ENCODE measurements at regions not wholly inside any gene's neighbourhood (a gene's known extent, or its start where the extent isn't known, plus 50 kb on each side); places are given as distances from the start of the nearest gene placed in this dataset.
A peak's percentile ranks its signal among the peaks of the same experiment; 100 is the strongest.

DNA sequence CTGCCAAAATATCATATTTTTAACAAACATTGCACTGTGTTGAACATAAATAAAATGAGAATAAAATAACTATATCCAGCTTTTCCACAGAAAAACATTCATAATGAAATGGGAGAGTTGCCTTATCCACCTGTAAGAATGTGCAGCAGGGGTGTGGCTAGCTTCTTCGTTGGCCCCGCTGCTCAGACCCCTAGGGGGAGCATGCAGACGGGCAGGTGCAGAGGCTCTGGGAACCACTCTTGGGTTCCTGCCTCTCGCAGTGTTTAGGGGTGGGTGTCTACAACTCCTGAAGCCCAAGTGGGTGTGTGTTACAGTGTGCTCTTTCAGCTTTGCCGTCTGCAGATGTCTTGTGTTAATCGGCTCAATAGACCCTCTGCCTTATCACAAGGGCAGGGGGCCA is 121.7 kb downstream of the SLITRK5 start:
- no peak overlapping the region for H3K18ac ChIP-seq (ENCODE audit: low read length)
- no peak overlapping the region for H3K27ac ChIP-seq (ENCODE audit: low read depth, low read length)
- no peak overlapping the region for H3K14ac ChIP-seq (ENCODE audit: low read length)
- H4K91ac ChIP-seq (ENCODE audit: low read depth, low read length): no peak overlapping the region
- no peak overlapping the region for H2BK12ac ChIP-seq (ENCODE audit: low read length)
- H3K79me2 ChIP-seq (ENCODE audit: control insufficient read depth, insufficient read depth, low read length, poor library complexity): no peaks in the 10 kb centered on the region
- no peak overlapping the region for H2BK5ac ChIP-seq (ENCODE audit: low read depth, low read length, poor library complexity)
- no peak overlapping the region for H4K8ac ChIP-seq (ENCODE audit: low read depth, low read length)
- H2AFZ ChIP-seq (ENCODE audit: insufficient read depth, low read length, poor library complexity): no peak overlapping the region
- no peak for DNase-seq
- H3K4ac ChIP-seq (ENCODE audit: low read depth, low read length): no peak overlapping the region
- no CpG with 5 or more reads among the region's 6 CpGs for WGBS (ENCODE audit: extremely low coverage, insufficient coverage, insufficient read length)
- no peak overlapping the region for H3K23ac ChIP-seq (ENCODE audit: low read length)
- no peak overlapping the region for H2AK5ac ChIP-seq (ENCODE audit: low read length)
- no peaks in the 10 kb centered on the region for H3K27me3 ChIP-seq (ENCODE audit: insufficient read depth, low read length)
- H3K4me3 ChIP-seq (ENCODE audit: low read depth, low read length): no peak overlapping the region
- no peak overlapping the region for H4K12ac ChIP-seq (ENCODE audit: low read depth, low read length)
- no peaks in the 10 kb centered on the region for H3K4me1 ChIP-seq (ENCODE audit: control insufficient read depth in 1 of 2, insufficient read depth in 2 of 2, low read length in 2 of 2)
- no peaks in the 10 kb centered on the region for H3K9me3 ChIP-seq (ENCODE audit: insufficient read depth, low read depth, low read length)
- no peak overlapping the region for H3K9ac ChIP-seq (ENCODE audit: low read length)
- H3K36me3 ChIP-seq (ENCODE audit: control insufficient read depth in 1 of 2, insufficient read depth in 2 of 2, low read length in 2 of 2): no peaks in the 10 kb centered on the region
- H3K79me1 ChIP-seq (ENCODE audit: low read length): no peaks in the 10 kb centered on the region
- H2BK120ac ChIP-seq (ENCODE audit: insufficient read depth, low read length, poor library complexity): no peak overlapping the region
- no peak overlapping the region for H3K4me2 ChIP-seq (ENCODE audit: low read length)

DNA sequence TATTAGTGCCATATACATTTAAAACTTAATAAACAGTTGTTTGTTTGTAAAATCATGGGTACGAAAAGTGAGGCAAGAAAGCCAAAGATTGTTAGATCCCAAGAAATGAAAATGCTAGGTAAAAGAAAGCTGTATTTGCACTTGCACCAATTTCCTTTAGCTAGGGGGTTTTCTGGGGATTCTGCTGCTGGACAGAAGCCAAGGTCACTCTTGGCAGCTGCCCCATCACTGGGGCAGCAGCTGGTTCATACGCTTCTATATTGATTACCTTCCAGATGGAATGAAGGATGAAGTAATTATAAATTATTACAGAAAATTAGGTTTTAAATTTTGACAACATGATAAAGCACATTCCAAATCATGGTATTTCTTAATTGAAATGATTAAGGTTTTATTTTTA is 127.4 kb downstream of the SLITRK5 start:
- no peak overlapping the region for H3K4me2 ChIP-seq (ENCODE audit: low read length)
- no peak overlapping the region for H2BK12ac ChIP-seq (ENCODE audit: low read length)

DNA sequence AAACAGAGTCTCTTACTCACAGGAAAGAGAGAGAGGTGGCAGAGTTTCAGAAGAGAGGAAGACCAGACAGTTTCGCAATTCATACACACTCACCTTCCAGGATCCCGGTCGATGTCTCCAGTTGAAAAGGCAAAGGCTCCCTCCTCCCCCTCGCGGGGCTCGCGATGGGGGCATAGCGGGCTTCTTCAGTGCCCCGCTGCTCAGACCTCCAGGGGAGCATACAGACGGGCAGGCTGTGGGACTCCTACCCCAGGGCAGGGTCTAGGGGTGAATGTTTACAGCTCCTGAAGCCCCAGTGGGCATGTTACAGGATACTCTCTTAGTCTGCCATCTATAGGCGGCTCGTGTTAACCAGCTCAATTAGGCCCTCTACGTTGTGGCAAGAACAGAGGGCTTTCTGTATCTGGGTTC is 139.2 kb downstream of the SLITRK5 start:
- WGBS (ENCODE audit: extremely low coverage, insufficient coverage, insufficient read length): no CpG with 5 or more reads among the region's 13 CpGs
- H2BK5ac ChIP-seq (ENCODE audit: low read depth, low read length, poor library complexity): no peak overlapping the region
- H3K36me3 ChIP-seq (ENCODE audit: control insufficient read depth in 1 of 2, insufficient read depth in 2 of 2, low read length in 2 of 2): no peaks in the 10 kb centered on the region

More for the DNA sequence above, 127.4 kb downstream of the SLITRK5 start:
- H3K4ac ChIP-seq (ENCODE audit: low read depth, low read length): no peak overlapping the region
- no CpG with 5 or more reads among the region's 2 CpGs for WGBS (ENCODE audit: extremely low coverage, insufficient coverage, insufficient read length)
- no peak overlapping the region for H2BK120ac ChIP-seq (ENCODE audit: insufficient read depth, low read length, poor library complexity)
- H3K4me3 ChIP-seq (ENCODE audit: low read depth, low read length): no peak overlapping the region
- H3K79me2 ChIP-seq (ENCODE audit: control insufficient read depth, insufficient read depth, low read length, poor library complexity): no peaks in the 10 kb centered on the region
- no peak overlapping the region for H3K27ac ChIP-seq (ENCODE audit: low read depth, low read length)
- no peak overlapping the region for H2AK5ac ChIP-seq (ENCODE audit: low read length)
- H3K9me3 ChIP-seq (ENCODE audit: insufficient read depth, low read depth, low read length): no peaks in the 10 kb centered on the region
- H3K9ac ChIP-seq (ENCODE audit: low read length): no peak overlapping the region
- no peak overlapping the region for H3K14ac ChIP-seq (ENCODE audit: low read length)
- no peak overlapping the region for H3K23ac ChIP-seq (ENCODE audit: low read length)
- H4K8ac ChIP-seq (ENCODE audit: low read depth, low read length): no peak overlapping the region
- no peak overlapping the region for H4K91ac ChIP-seq (ENCODE audit: low read depth, low read length)
- H3K4me1 ChIP-seq (ENCODE audit: control insufficient read depth in 1 of 2, insufficient read depth in 2 of 2, low read length in 2 of 2): no peaks in the 10 kb centered on the region
- no peaks in the 10 kb centered on the region for H3K79me1 ChIP-seq (ENCODE audit: low read length)
- DNase-seq: no peak
- no peak overlapping the region for H2BK5ac ChIP-seq (ENCODE audit: low read depth, low read length, poor library complexity)
- H3K36me3 ChIP-seq (ENCODE audit: control insufficient read depth in 1 of 2, insufficient read depth in 2 of 2, low read length in 2 of 2): no peaks in the 10 kb centered on the region
- no peak overlapping the region for H4K12ac ChIP-seq (ENCODE audit: low read depth, low read length)
- no peak overlapping the region for H3K18ac ChIP-seq (ENCODE audit: low read length)
- no peak overlapping the region for H2AFZ ChIP-seq (ENCODE audit: insufficient read depth, low read length, poor library complexity)
- H3K27me3 ChIP-seq (ENCODE audit: insufficient read depth, low read length): no peaks in the 10 kb centered on the region

DNA sequence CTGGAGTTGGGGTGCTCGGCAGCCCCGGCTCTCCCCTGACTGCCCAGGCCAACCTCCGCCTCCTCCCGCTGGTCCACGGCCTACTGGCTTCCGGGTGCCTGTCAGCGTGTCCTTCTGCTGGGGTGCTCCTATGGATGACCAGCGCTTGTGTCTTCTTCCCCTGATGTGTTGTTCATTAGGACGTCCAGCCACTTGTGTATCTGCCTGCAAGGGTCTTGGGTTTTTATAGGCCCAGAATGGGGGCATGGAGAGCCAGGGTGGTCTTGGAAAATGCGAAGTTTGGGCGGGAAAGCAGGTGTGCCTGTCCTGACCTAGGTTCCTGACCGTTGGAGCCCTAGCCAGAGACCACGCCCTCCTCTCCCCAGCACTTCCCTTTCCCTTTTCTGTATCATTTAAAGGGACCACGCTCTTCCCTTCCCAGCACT is 139.8 kb downstream of the SLITRK5 start:
- Histone ChIP-seq H3K23ac (ENCODE audit: low read length) (no peak overlapping the region), H3K27ac (ENCODE audit: low read depth, low read length) (no peak overlapping the region), H3K4me2 (ENCODE audit: low read length) (no peak overlapping the region), H3K18ac (ENCODE audit: low read length) (no peak overlapping the region), H4K8ac (ENCODE audit: low read depth, low read length) (no peak overlapping the region), H3K4me3 (ENCODE audit: low read depth, low read length) (no peak overlapping the region), H3K4ac (ENCODE audit: low read depth, low read length) (no peak overlapping the region), H3K9me3 (ENCODE audit: insufficient read depth, low read depth, low read length) (no peaks in the 10 kb centered on the region), H4K91ac (ENCODE audit: low read depth, low read length) (no peak overlapping the region), H4K12ac (ENCODE audit: low read depth, low read length) (no peak overlapping the region), H3K36me3 (ENCODE audit: control insufficient read depth in 1 of 2, insufficient read depth in 2 of 2, low read length in 2 of 2) (no peaks in the 10 kb centered on the region), H3K14ac (ENCODE audit: low read length) (no peak overlapping the region), H2BK120ac (ENCODE audit: insufficient read depth, low read length, poor library complexity) (no peak overlapping the region), H2BK12ac (ENCODE audit: low read length) (no peak overlapping the region), H3K79me1 (ENCODE audit: low read length) (no peaks in the 10 kb centered on the region), H2BK5ac (ENCODE audit: low read depth, low read length, poor library complexity) (no peak overlapping the region), H3K4me1 (ENCODE audit: control insufficient read depth in 1 of 2, insufficient read depth in 2 of 2, low read length in 2 of 2) (no peaks in the 10 kb centered on the region), H2AFZ (ENCODE audit: insufficient read depth, low read length, poor library complexity) (no peak overlapping the region), H3K9ac (ENCODE audit: low read length) (no peak overlapping the region), H2AK5ac (ENCODE audit: low read length) (no peak overlapping the region), H3K79me2 (ENCODE audit: control insufficient read depth, insufficient read depth, low read length, poor library complexity) (no peaks in the 10 kb centered on the region), H3K27me3 (ENCODE audit: insufficient read depth, low read length) (no peaks in the 10 kb centered on the region)
- WGBS (ENCODE audit: extremely low coverage, insufficient coverage, insufficient read length): no CpG with 5 or more reads among the region's 14 CpGs
- no peak for DNase-seq

More for the DNA sequence above, 139.2 kb downstream of the SLITRK5 start:
- H2AK5ac ChIP-seq (ENCODE audit: low read length): no peak overlapping the region
- no peaks in the 10 kb centered on the region for H3K27me3 ChIP-seq (ENCODE audit: insufficient read depth, low read length)
- no peak for DNase-seq
- H2BK12ac ChIP-seq (ENCODE audit: low read length): no peak overlapping the region
- no peak overlapping the region for H3K23ac ChIP-seq (ENCODE audit: low read length)
- H3K9ac ChIP-seq (ENCODE audit: low read length): no peak overlapping the region
- H4K12ac ChIP-seq (ENCODE audit: low read depth, low read length): no peak overlapping the region
- H3K4ac ChIP-seq (ENCODE audit: low read depth, low read length): no peak overlapping the region
- no peak overlapping the region for H2BK120ac ChIP-seq (ENCODE audit: insufficient read depth, low read length, poor library complexity)
- H3K14ac ChIP-seq (ENCODE audit: low read length): no peak overlapping the region
- no peak overlapping the region for H2AFZ ChIP-seq (ENCODE audit: insufficient read depth, low read length, poor library complexity)
- no peaks in the 10 kb centered on the region for H3K79me2 ChIP-seq (ENCODE audit: control insufficient read depth, insufficient read depth, low read length, poor library complexity)
- H4K8ac ChIP-seq (ENCODE audit: low read depth, low read length): no peak overlapping the region
- H3K4me2 ChIP-seq (ENCODE audit: low read length): peak overlapping the region; percentile 62
- no peaks in the 10 kb centered on the region for H3K9me3 ChIP-seq (ENCODE audit: insufficient read depth, low read depth, low read length)
- H3K4me1 ChIP-seq (ENCODE audit: control insufficient read depth in 1 of 2, insufficient read depth in 2 of 2, low read length in 2 of 2): no peaks in the 10 kb centered on the region
- no peak overlapping the region for H3K18ac ChIP-seq (ENCODE audit: low read length)
- H3K4me3 ChIP-seq (ENCODE audit: low read depth, low read length): peak overlapping the region; percentile 37
- H3K27ac ChIP-seq (ENCODE audit: low read depth, low read length): no peak overlapping the region
- no peaks in the 10 kb centered on the region for H3K79me1 ChIP-seq (ENCODE audit: low read length)
- H4K91ac ChIP-seq (ENCODE audit: low read depth, low read length): no peak overlapping the region

Measured in trophoblast cell (in vitro differentiated cells and primary cell).